Vagina (tissue), 2 donors: ENCODE measurements at regions not wholly inside any gene's neighbourhood (a gene's known extent, or its start where the extent isn't known, plus 50 kb on each side); places are given as distances from the start of the nearest gene placed in this dataset.
"Not testable (repeated sequence)": the region's sequence is repeated elsewhere in the genome, so short reads cannot be mapped to it uniquely, and the experiment has no call there.

ENCODE experiments used
- DNase-seq, 2 donors: peaks; one replicate each; pipeline ENCODE4 v3.0.0-alpha.2; 2017; ENCODE audit errors: extremely low spot score in 2 of 2
- H3K27ac ChIP-seq: fragments of 200-600 bp; sonication (generic); one replicate; pipeline ENCODE4 v1.5.1; 2019
- H3K27me3 ChIP-seq: fragments of 200-600 bp; sonication (generic); one replicate; pipeline ENCODE4 v1.5.1; 2019
- H3K36me3 ChIP-seq, 2 donors: fragments of 200-600 bp; sonication (generic); one replicate each; pipeline ENCODE4 v1.5.1; 2017 to 2019
- H3K4me1 ChIP-seq: fragments of 200-600 bp; sonication (generic); one replicate; pipeline ENCODE4 v1.5.1; 2019
- H3K4me3 ChIP-seq, 2 donors: fragments of 200-600 bp; sonication (generic); 1 replicate in 1 of 2; 2 replicates in 1 of 2; pipeline ENCODE4 v1.5.1; 2016 to 2019
- H3K9me3 ChIP-seq: fragments of 200-600 bp; sonication (generic); one replicate; pipeline ENCODE4 v1.5.1; 2019
- CTCF ChIP-seq, 3 experiments: fragments of 450-650 bp in 2 of 3; fragments of 200-600 bp in 1 of 3; sonication (generic) in 1 of 3; IDR thresholded peaks; one replicate each; pipeline ENCODE4 v1.5.1; 2017 to 2019; ENCODE audit warnings: antibody characterized with exemption in 3 of 3, mild to moderate bottlenecking in 2 of 3, moderate library complexity in 2 of 3
- POLR2A ChIP-seq, 2 donors: fragments of 450-650 bp; IDR thresholded peaks; one replicate each; pipeline ENCODE4 v1.6.1; 2017; ENCODE audit warnings: antibody characterized with exemption in 2 of 2, mild to moderate bottlenecking in 2 of 2, moderate library complexity in 2 of 2
- POLR2AphosphoS5 ChIP-seq, 2 donors: sonication (generic); formaldehyde crosslinking; IDR thresholded peaks; one replicate each; pipeline ENCODE4 v1.9.0; 2017; ENCODE audit warnings: antibody characterized with exemption in 2 of 2, mild to moderate bottlenecking in 2 of 2, low read depth in 1 of 2; ENCODE audit not compliant: insufficient read depth in 1 of 2
- intact Hi-C: fragments of 100-400 bp; cut with DNase I; formaldehyde crosslinking; loops from one replicate; pipeline ENCODE4 v1.15.1; 2023

- intact Hi-C loops: no loop called here
- Histone ChIP-seq H3K4me1 (no peaks in the 10 kb centered on the region), H3K27ac (no peak overlapping the region), H3K36me3 (no peaks in the 10 kb centered on the region), H3K4me3 (no peak overlapping the region), H3K27me3 (no peaks in the 10 kb centered on the region), H3K9me3 (no peaks in the 10 kb centered on the region)
- TF ChIP-seq POLR2A (IDR thresholded peaks at IDR 0.05) (no peak), POLR2AphosphoS5 (IDR thresholded peaks at IDR 0.05; ENCODE audit: insufficient read depth in 1 of 2, low read depth in 1 of 2) (no peak), CTCF (IDR thresholded peaks at IDR 0.05) (no peak)
- no peak for DNase-seq
Measured at GRCh38 chr3:176839466-176839865, 357.8 kb downstream of the TBL1XR1 start.

- H3K27ac ChIP-seq, H3K4me3 ChIP-seq, H3K27me3 ChIP-seq, intact Hi-C loops, H3K9me3 ChIP-seq, H3K4me1 ChIP-seq, H3K36me3 ChIP-seq, DNase-seq: not testable (repeated sequence)
Measured at GRCh38 chr3:176827244-176827643, 370.0 kb downstream of the TBL1XR1 start.

GRCh38 chr3:176824811-176825210 lies 372.5 kb downstream of the TBL1XR1 start:
- H3K27ac ChIP-seq: no peak overlapping the region
- no peak for DNase-seq
- H3K9me3 ChIP-seq: no peaks in the 10 kb centered on the region
- no peaks in the 10 kb centered on the region for H3K4me1 ChIP-seq
- H3K36me3 ChIP-seq: no peaks in the 10 kb centered on the region
- no peak overlapping the region for H3K4me3 ChIP-seq
- H3K27me3 ChIP-seq: no peaks in the 10 kb centered on the region
- intact Hi-C loops: no loop called here
- TF ChIP-seq POLR2AphosphoS5 (IDR thresholded peaks at IDR 0.05; ENCODE audit: insufficient read depth in 1 of 2, low read depth in 1 of 2) (no peak), POLR2A (IDR thresholded peaks at IDR 0.05) (no peak), CTCF (IDR thresholded peaks at IDR 0.05) (no peak)

- TF ChIP-seq POLR2AphosphoS5 (IDR thresholded peaks at IDR 0.05; ENCODE audit: insufficient read depth in 1 of 2, low read depth in 1 of 2) (no peak), POLR2A (IDR thresholded peaks at IDR 0.05) (no peak), CTCF (IDR thresholded peaks at IDR 0.05) (no peak)
- no peak overlapping the region for H3K27ac ChIP-seq
- no peaks in the 10 kb centered on the region for H3K36me3 ChIP-seq
- intact Hi-C loops: no loop called here
- no peaks in the 10 kb centered on the region for H3K27me3 ChIP-seq
- H3K4me3 ChIP-seq: no peak overlapping the region
- H3K9me3 ChIP-seq: no peaks in the 10 kb centered on the region
- DNase-seq: no peak
- H3K4me1 ChIP-seq: no peaks in the 10 kb centered on the region
Measured at GRCh38 chr3:176820764-176821163, 376.5 kb downstream of the TBL1XR1 start.

- Histone ChIP-seq H3K4me1 (no peaks in the 10 kb centered on the region), H3K4me3 (no peak overlapping the region), H3K9me3 (no peaks in the 10 kb centered on the region), H3K36me3 (no peaks in the 10 kb centered on the region), H3K27ac (no peak overlapping the region), H3K27me3 (no peaks in the 10 kb centered on the region)
- intact Hi-C loops: no loop called here
- no peak for TF ChIP-seq CTCF (IDR thresholded peaks at IDR 0.05)
- TF ChIP-seq POLR2A (IDR thresholded peaks at IDR 0.05): no peak
- no peak for TF ChIP-seq POLR2AphosphoS5 (IDR thresholded peaks at IDR 0.05; ENCODE audit: insufficient read depth in 1 of 2, low read depth in 1 of 2)
- DNase-seq: no peak
Measured at GRCh38 chr3:176816937-176817336, 380.3 kb downstream of the TBL1XR1 start.

- no peaks in the 10 kb centered on the region for H3K9me3 ChIP-seq
- H3K27me3 ChIP-seq: no peaks in the 10 kb centered on the region
- no peak overlapping the region for H3K4me3 ChIP-seq
- intact Hi-C loops: no loop called here
- TF ChIP-seq POLR2A (IDR thresholded peaks at IDR 0.05): no peak
- TF ChIP-seq CTCF (IDR thresholded peaks at IDR 0.05): no peak
- no peak for TF ChIP-seq POLR2AphosphoS5 (IDR thresholded peaks at IDR 0.05; ENCODE audit: insufficient read depth in 1 of 2, low read depth in 1 of 2)
- no peak for DNase-seq
- H3K36me3 ChIP-seq: no peaks in the 10 kb centered on the region
- H3K4me1 ChIP-seq: no peaks in the 10 kb centered on the region
- no peak overlapping the region for H3K27ac ChIP-seq
Measured at GRCh38 chr3:176814285-176814684, 383.0 kb downstream of the TBL1XR1 start.
